CD4-positive, alpha-beta T cell treated with Interferon alpha-2 for 1 hour (primary cell): ENCODE measurements at regions not wholly inside any gene's neighbourhood (a gene's known extent, or its start where the extent isn't known, plus 50 kb on each side); places are given as distances from the start of the nearest gene placed in this dataset.

Experiments used
- DNase-seq, 2 donors: peaks; one replicate each; pipeline ENCODE4 v3.0.0-alpha.2; 2020 to 2022

DNA sequence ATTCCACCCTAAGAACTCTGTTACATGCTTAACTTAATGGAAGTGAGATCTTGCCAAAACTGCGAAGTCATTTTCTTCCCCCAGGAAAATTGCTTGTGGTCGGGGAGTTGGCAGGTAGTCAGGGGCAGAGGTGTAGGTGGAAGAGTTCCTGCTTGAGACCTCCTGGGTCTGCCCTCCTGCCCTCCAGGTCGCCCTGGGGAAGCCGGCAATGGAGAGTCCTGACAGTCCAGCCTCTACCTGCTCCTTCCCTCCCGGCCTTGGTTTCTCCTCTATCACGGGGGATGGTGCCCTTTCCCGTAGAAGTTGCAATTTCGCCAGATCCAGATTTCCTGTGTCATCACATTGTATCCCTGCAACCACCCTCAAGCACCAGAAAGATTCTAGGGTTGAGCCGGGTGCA lies 463.8 kb downstream of the MATN1 start:
- DNase-seq, result no peak

GRCh38 chr1:30258876-30259275 lies 464.5 kb downstream of the MATN1 start:
- DNase-seq, result no peak

- DNase-seq, result no peak
Measured at GRCh38 chr1:30258471-30258870, 464.9 kb downstream of the MATN1 start.

DNA sequence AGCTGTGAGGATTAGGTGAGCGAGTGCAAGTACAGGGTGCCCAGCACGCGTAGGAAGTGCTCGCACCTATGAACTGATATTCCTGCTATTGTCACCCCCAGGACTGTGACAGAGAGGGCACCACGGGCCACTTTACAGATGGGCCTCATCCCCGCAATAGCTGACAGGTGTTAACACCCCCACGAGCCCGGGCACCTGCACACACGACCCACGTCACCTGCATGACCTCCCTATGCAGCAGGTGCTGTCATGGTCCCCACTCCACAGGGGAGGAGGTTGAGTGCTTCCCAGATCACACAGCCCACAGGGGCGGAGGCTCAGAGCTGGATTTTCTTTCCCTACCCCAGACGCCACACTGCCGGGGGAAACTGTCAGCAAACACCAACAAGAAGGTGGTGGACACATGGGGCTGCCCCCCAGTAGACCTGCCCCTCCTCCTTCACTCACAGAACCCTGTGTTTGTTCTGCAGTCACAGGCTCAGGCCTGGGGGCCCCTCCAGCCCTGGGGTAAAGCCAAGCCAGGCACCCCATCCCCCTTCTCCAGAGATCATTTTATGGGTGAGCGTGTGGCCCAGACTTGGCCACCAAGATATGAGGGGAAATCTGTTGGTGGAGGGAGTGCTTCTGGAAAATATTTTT lies 465.5 kb downstream of the MATN1 start:
- no peak for DNase-seq

GRCh38 chr1:30257322-30257721 lies 466.1 kb downstream of the MATN1 start:
- no peak for DNase-seq

DNA sequence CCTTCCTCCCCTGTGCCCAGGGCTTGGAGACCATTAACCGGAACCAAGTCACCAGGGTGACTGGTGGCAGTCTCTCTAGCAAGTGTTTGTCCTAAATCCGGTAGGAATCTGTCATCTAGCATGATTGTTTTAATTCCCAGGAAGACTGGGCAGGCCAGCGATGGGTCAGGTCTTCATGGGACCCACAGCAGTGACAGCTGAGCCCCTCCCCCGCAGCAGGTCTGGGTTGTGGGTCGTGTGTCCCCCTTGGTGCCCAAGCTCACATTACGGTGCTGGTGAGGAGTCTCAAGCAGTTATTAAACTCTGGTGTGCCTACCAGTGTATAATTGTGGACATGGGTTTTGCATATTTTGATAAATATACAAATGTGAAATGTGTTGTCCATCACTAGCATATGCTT lies 466.5 kb downstream of the MATN1 start:
- no peak for DNase-seq

- DNase-seq, result no peak
Measured at GRCh38 chr1:30255111-30255724, 468.2 kb downstream of the MATN1 start.

DNA sequence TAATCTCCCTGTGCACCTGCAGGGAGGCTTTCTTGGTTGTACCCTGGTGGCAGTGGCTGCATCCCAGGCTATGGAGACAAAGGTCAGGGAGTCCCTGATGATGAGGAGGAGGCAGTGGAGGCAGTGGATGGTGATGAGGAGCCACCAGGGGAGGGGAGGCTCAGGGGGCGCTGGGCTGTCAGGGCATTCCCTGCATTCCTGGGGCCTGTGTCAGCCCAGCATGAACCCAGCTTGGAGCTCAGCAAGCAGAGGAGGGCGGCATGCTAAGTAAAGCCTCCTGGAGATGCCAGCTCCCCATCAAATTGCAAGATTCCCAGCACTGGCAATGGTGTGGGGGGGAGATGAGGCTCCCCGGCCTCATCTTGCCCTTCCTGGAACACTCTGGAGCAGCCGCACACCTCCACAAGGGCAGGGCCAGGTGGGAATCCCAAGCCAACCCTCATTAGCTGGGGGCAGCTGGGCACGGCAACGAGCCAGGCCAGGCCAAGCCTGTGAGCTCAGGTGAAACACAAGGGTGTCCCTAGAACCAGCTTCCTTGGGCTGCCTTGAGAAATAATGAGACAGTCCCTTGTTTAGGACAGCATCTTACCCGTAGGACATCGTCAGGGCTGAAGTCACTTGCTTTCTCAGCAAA lies 469.5 kb downstream of the MATN1 start:
- DNase-seq, result no peak

GRCh38 chr1:30253361-30253760 lies 470.0 kb downstream of the MATN1 start:
- DNase-seq, result no peak

DNA sequence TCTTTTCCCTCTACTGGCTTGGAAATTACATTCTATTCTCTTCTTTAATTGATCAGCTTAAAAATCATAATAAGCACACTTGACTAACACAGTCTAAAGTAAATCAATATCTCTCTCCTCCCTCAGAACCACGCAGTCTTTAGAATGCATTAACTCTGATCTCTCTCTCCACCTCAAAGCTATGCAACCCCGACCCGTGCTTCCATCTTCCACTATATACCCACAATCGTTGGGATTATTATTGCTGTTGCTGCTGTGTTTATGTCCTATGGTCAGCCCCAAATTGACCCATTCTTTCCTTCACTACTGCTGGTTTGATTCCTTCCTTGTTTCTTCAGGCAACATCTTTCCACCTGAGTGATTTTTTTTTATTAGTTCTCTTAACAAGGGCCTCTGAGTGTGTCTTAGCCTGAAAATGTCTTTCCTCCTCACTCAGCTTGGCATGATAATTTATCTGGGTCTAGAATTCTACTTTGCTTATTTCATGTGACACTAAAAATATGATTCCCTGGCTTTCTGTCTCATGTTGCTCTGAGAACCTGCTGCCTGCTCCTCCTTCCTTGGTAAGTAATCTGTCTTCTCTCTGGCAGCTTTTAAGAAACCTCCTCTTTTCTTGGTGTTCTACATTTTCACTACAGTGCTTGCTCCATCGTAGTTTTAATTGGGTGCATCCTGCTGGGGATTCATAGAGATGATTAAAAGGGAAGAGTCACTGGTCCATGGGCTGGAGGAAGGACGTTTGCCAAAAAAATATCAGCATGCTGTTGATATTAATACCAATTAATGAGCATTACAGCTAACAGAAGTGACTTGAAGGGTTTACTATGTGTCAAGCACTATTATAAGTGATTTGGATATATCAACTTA lies 472.2 kb downstream of the MATN1 start:
- DNase-seq, result no peak

DNA sequence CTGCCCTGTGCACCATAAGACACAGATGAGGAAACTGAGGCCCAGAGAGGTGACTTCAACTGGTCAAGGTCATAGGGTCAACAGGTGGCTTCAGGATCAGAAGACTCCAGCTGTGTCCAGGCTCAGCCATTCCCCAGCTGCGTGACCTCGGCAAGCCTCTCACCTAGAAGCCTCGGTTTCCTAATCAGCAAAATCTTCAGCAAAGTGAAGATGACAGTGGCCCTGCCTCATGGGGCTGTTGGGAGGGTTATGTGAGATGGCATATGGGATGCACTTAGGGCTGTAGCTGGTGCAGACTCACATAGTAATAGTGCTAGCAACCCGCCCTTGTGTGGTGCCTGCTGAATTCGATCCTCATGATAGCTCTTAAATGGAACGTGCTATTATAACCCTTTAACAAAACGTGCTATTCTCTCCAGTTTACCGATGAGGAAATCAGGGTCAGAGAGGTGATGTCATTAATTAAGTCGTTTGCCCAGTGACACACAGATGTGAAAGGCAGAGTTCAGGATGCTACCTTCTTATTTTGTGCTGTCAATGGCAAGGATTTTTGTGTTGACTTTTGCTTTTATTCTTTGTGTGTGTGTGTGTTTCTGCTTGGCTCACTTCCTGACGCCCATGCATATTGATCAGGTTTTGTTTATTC lies 472.9 kb downstream of the MATN1 start:
- no peak for DNase-seq

DNA sequence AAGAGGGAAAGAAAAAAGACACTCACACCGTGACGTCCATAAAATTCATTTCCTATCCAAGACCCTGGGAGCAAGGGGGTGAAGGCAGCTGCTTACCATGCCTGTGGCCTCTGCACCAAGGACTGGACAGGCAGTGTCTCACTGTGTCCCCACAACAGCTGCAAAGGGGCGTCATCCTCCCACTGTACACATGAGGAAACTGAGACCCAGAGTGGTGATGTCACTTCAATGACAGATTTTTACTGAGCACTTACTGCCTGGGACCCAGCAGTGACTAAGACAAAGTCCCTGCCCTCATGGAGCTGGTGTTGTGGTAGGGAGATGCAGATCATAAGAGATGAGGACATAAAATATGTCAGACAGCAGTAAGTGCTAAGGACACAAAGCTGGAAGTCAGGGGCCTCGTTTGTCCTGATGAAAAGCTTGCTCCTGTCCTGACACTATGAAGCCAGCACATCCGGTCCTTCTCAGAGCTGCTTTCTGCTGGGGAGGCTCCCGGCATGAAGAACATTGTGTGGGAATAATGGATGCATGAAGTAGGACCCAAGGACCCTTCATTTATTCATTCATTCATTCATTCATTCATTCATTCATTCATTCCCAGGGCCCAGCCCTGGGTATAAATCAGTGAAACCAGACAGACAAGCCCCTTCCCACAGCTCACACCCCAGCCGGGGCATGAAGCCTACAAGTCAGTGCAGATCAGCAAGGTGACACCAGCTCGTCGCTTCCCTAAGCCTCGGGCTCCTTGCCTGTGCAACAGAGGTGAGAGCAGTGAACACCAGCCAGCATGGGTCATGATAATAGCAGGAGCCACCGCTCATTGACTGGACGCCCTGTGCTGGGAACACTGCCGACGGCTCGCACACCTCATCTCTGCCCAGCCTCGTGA lies 473.7 kb downstream of the MATN1 start:
- DNase-seq, result no peak

DNA sequence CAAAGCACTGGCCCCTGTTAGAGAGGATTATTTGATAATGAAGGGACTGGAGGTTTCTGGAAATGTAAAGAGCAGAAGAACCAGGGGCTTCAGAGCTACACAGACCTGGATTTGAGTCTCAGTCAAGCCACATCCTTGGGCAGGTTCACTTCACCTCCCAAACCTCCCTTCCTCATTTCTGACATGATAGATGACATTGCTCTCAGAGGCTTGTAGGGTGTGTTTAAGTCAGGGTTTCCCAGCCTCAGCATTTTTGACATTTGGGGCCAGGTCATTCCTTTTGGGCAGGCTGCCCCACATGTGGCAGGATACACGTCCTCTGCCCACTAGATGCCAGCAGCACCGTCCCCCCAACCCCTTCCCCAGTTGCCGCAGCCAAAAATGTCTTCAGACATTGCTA lies 474.6 kb downstream of the MATN1 start:
- no peak for DNase-seq

DNA sequence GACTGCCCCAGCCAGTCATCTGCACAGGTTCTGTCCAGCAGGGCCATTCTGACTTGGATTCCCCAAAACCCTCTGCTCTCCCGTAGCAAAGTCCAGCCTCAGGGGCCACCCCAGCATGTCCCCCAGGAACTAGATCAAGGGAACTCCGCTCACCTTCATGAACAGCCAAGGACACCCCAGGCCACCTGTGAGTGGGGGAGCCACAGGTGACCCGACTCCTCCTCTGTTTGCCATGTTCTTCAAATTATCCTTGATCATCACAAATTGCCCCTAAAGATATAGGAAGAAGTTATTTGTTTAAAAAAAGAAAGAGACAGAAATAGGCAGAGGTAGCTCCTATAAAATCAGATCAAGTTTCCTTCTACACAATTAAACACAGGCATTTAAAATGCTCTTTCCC lies 475.0 kb downstream of the MATN1 start:
- no peak for DNase-seq

- no peak for DNase-seq
Measured at GRCh38 chr1:30244801-30245200, 478.6 kb downstream of the MATN1 start.

- DNase-seq, result no peak
Measured at GRCh38 chr1:30242722-30243457, 480.5 kb downstream of the MATN1 start.

DNA sequence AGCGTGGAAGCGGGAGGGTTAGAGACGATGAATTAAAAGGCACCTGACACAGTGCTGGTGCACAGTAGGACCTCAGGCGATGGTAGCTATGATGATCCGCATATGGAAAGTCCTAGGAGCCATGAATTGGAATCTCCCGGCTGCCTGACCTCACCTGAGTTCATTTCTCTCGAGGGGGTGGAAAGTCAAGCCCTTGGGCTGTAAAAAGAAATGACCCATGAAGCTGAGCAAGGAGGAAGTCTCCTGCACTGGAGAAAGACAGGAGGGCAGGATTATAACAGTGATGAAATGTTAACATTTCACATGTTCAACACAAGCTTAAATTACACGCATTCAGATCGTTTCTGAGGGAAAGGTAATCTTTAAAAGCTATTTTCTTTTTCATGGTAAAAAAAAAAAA lies 481.2 kb downstream of the MATN1 start:
- DNase-seq, result no peak

DNA sequence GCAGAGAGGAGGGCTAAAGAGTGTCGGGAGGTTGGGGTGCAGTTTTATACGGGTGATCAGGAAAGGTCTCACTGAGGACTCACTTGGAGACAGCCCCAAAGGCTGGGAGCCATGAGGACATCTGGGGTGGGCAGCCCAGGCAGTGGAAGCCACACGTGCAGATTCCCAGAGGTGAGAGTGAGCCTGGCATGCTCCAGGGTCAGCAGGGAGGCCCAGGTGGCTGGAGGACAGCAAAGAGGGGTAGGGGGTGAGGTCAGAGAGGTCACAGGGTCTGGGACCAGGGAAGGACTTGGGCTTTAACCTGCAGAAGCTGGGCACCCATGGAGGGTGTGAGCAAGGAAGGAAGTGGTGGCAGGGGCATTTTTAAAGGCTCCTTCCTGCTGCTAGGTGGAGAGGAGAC lies 481.7 kb downstream of the MATN1 start:
- no peak for DNase-seq

DNA sequence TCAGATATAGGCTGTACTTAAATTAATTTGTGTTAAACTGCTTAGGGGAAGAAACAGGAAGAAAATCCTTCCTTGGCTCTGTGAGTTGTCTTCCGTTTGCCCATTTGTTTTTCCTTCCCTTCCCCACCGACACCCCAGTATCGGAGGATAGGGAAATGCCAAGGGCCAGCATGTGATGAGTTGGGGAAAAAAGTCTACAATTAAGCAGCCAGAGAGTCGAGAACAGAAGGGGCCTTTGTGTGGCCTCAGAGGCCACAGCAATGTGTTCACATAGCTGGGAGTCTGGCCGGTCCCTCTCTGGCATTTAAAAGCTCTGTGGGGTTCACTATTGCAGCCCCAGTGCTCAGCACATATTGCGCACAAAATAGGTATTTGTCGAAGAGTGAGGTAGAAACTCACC lies 489.3 kb downstream of the MATN1 start:
- DNase-seq, result no peak

GRCh38 chr1:30232288-30232899 lies 491.0 kb downstream of the MATN1 start:
- DNase-seq, result peak in 1 of 2 donors; percentile 40

DNA sequence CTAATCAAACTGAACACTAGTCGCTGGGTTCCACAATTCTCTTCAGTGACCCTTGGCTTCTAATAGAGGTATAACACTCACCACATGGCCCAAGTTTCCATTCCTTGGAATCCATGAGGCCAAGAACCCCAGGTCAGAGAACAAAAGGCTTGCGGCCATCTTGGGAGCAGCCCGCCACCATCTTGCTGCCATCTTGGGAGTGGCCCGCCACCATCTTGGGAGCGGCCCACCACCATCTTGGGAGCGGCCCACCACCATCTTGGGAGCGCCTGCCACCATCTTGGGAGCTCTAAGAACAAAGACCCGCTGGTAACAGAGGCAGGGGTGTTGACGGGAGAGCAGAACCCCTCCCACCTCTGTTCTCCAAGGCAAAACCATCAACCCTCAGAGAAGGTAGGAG lies 493.4 kb downstream of the MATN1 start:
- DNase-seq, result no peak
